ENCODE measurements at regions not wholly inside any gene's neighbourhood (a gene's known extent, or its start where the extent isn't known, plus 50 kb on each side); places are given as distances from the start of the nearest gene placed in this dataset.

DNA sequence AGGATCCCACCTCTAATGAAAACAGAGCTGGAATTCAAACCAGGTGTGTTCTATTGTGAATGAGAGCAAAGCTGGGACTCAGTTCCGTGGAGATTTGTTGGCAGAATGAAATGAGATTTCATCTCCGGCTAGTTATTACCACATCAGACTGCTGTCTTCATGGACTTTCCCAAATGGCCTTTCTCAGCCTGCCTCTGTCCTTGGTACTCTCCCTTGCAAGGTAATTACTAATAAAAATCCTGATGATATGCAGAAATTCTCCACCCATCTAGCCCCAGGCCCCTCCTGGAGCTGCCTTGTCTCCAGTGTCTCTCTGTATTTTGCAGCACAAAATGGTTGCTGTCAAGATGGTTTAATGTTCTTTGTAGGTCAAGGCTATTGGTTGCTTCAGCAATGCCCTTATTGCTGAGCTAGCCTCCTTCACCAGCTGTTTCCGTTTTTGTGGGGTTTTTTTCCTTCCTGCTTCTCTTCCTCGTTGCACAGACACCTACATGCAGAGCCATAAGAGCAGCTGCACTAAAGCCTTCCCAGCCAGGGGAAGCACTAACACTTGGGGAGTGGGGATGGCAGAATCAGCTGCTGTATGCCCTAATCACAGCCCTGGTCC is 185.0 kb upstream of the GHITM start:
- TF ChIP-seq EP300 (IDR thresholded peaks at IDR 0.05) (no peak), POLR2A (IDR thresholded peaks at IDR 0.05) (no peak)
- TF ChIP-seq, protein P1, sequence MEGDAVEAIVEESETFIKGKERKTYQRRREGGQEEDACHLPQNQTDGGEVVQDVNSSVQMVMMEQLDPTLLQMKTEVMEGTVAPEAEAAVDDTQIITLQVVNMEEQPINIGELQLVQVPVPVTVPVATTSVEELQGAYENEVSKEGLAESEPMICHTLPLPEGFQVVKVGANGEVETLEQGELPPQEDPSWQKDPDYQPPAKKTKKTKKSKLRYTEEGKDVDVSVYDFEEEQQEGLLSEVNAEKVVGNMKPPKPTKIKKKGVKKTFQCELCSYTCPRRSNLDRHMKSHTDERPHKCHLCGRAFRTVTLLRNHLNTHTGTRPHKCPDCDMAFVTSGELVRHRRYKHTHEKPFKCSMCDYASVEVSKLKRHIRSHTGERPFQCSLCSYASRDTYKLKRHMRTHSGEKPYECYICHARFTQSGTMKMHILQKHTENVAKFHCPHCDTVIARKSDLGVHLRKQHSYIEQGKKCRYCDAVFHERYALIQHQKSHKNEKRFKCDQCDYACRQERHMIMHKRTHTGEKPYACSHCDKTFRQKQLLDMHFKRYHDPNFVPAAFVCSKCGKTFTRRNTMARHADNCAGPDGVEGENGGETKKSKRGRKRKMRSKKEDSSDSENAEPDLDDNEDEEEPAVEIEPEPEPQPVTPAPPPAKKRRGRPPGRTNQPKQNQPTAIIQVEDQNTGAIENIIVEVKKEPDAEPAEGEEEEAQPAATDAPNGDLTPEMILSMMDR (IDR thresholded peaks at IDR 0.05), result no peak

DNA sequence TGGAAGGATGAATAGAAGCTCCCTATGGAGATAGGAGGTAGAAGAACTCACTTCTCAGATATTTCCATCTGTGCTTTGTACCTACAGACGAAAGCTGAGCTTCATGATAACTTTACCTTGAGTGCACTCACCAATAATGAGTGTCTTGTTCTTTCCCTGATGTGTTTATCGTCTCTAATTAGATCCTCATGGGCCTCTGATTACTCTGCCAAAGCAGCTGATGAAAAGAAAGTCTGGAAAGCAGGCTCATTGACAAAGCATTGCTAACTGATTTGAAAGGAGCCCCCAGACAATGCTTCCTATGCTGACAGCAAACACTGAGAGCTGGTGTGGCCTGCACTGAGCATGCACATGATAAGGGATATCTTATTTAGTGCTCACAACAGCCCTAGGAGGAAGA is 183.9 kb upstream of the GHITM start:
- H3K27ac ChIP-seq, result no peak overlapping the region
- DNase-seq, result no peak
- WGBS, 3 donors, result 56 to 77% (median 74%) methylated on average over 2 of the region's 2 CpGs
- no peaks in the 10 kb centered on the region for H3K9me3 ChIP-seq
- H3K4me1 ChIP-seq (ENCODE audit: insufficient read depth), result no peaks in the 10 kb centered on the region
- no peaks in the 10 kb centered on the region for H3K36me3 ChIP-seq
- TF ChIP-seq POLR2A (IDR thresholded peaks at IDR 0.05) (no peak), EP300 (IDR thresholded peaks at IDR 0.05) (no peak)
- TF ChIP-seq, protein P1 (IDR thresholded peaks at IDR 0.05), result no peak
- H3K27me3 ChIP-seq, result no peaks in the 10 kb centered on the region
- intact Hi-C loops (cut with DNase I), result no loop called here
- H3K4me3 ChIP-seq, result no peak overlapping the region

More for the DNA sequence above, 185.0 kb upstream of the GHITM start:
- Histone ChIP-seq H3K27me3 (no peaks in the 10 kb centered on the region), H3K27ac (no peak overlapping the region), H3K4me1 (ENCODE audit: insufficient read depth) (no peaks in the 10 kb centered on the region), H3K4me3 (no peak overlapping the region), H3K36me3 (no peaks in the 10 kb centered on the region), H3K9me3 (no peaks in the 10 kb centered on the region)
- intact Hi-C loops (cut with DNase I), result no loop called here
- WGBS, 3 donors, result 2 to 14% (median 4%) methylated on average over 4 of the region's 4 CpGs
- no peak for DNase-seq

DNA sequence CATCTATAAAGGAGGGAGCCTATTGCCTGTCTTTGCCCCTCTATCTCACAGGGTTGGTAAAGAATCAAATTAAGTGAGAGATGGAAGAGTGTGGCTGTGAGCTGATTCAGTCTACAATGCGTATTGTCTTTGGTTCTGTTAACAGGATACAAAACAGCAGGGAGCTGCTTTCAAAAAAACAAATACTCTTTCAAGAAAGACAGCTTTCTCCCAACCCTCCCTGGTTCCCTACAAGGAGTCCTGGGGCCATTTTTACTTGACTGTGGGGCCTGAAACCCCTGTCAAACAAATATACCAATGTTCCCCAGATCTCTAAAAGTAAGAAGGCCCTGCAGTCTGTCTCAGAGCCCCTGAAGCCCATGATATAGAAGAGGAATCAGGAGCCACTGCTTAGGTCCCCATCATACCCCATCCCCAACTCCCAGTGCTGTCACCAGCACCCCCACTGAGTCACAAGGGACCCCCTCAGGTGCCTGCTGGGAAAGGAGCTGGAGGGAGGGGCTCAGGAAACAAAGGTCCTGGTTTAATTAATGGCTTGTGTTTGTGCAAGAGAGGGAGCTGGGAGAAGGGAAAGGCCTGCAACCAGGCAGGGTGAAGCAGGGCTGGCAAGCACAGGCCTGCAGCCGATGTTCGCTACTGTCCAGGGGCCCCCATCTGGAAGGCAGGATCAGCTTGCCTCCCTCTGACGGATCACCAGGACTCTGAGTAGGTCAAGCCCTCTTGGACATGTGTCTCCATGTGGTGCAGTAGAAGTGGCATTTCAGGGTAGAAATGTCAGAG is 182.0 kb upstream of the GHITM start:
- DNase-seq, result no peak
- Histone ChIP-seq H3K9me3 (no peaks in the 10 kb centered on the region), H3K27ac (no peak overlapping the region), H3K36me3 (no peaks in the 10 kb centered on the region), H3K27me3 (no peaks in the 10 kb centered on the region), H3K4me1 (ENCODE audit: insufficient read depth) (no peaks in the 10 kb centered on the region), H3K4me3 (no peak overlapping the region)
- intact Hi-C loops (cut with DNase I), result no loop called here
- 92 to 96% (median 95%) methylated on average over 4 of the region's 4 CpGs for WGBS, 3 donors
- no peak for TF ChIP-seq EP300 (IDR thresholded peaks at IDR 0.05)
- no peak for TF ChIP-seq POLR2A (IDR thresholded peaks at IDR 0.05)
- TF ChIP-seq, protein P1 (IDR thresholded peaks at IDR 0.05), result no peak

DNA sequence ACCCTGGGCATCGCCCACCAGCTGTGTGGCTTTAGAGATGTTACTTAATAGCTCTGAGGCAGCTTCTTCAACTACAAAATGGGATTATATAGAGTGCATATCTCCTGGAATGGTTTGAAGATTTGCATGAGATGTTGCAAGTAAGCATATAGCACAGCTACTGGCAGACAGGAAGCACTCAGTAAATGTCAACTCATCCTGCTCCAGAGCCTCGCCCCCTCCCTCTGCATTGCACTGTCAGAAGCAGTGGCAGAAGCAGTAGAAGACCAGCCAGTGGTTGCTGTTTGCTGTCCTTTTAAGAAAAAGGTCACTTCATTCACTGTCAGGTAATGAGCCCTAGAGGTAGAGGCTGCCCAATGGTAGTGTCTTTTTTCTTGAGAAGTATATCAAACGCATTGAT is 180.0 kb upstream of the GHITM start:
- H3K4me3 ChIP-seq, result no peak overlapping the region
- 82 to 90% (median 86%) methylated on average over 3 of the region's 3 CpGs for WGBS, 3 donors
- H3K27me3 ChIP-seq, result no peaks in the 10 kb centered on the region
- H3K4me1 ChIP-seq (ENCODE audit: insufficient read depth), result no peaks in the 10 kb centered on the region
- no peak for TF ChIP-seq EP300 (IDR thresholded peaks at IDR 0.05)
- TF ChIP-seq, protein P1 (IDR thresholded peaks at IDR 0.05), result no peak
- no peak for TF ChIP-seq POLR2A (IDR thresholded peaks at IDR 0.05)
- no peak for DNase-seq
- no peaks in the 10 kb centered on the region for H3K9me3 ChIP-seq
- intact Hi-C loops (cut with DNase I), result no loop called here
- H3K36me3 ChIP-seq, result no peaks in the 10 kb centered on the region
- H3K27ac ChIP-seq, result no peak overlapping the region
